SKM-1 treated with dmso at 0.1 percent for 144 hours (cell line): ENCODE measurements at regions not wholly inside any gene's neighbourhood (a gene's known extent, or its start where the extent isn't known, plus 50 kb on each side); places are given as distances from the start of the nearest gene placed in this dataset.

Experiments used
- DNase-seq: peaks from one replicate; lab custom pipeline; 2025; ENCODE audit not compliant: unreplicated experiment; lab: John Stamatoyannopoulos, UW

DNA sequence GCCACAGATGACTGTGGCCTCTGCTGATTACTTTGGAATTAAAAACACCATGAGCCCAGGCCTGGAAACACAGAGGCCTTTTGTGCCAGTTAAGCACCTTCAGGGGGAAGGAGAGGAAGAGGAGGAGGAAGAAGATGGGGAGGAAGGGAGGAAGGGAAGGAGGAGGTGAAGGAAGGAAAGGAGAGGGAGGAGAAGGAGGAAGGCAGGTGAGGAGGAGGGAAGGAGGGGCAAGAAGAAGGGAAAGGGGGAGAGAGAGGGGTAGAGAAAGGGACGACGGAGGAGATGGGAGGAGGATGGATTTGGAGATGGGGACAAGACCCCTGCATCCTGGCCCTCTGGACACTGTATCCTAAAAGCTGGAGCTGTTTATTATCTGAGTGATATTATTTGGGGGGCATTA, 231.0 kb downstream of the UQCRFS1 start:
- no peak for DNase-seq

DNA sequence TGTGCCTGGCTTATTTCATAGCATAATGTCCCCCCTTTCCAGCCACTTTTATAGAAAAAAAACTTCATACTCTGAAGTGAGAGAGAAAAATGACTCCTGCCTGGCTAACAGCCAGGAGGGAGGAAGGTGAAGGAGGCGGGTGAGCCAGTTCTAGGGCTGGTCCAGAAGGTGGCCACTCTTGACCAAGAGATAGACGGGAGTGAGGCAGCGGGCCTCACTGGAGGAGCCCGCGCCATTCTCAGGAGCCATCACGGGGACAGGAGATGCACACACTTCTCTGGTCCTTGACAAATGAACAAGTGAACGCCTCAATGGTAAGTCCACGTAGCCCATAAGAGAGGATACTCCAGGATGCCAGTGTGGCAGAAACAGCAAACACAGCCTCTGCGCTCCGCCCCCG, 231.4 kb downstream of the UQCRFS1 start:
- DNase-seq, result no peak

DNA sequence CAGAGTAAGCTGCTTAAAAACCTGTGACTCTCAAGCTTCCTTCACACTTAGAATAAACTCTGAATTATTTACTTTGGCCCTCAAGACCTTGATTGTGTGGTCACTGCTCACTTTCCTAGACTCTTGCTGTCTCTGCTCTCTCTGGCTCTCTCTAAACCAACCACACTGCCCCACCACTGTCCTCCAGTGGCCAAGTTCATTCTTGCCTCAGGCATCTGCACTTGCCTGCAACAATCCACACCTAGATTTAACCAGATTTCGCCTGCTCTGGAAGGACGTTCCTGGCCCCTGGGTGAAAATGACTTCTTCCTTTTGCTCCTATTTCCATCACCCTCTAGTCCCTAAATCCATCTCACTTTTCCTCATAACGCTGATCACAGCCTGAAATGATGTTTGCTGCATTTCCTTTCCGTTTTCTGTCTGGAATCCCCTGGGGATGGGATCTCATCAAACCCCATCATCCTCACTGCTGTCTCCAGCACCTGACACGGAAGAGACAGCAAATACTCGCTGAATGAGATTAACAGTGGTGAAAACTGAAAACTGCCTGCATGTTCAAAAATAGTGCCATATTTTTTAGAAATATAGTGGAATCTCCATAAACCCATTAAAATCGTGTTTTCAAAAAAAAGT, 232.6 kb downstream of the UQCRFS1 start:
- DNase-seq, result no peak

DNA sequence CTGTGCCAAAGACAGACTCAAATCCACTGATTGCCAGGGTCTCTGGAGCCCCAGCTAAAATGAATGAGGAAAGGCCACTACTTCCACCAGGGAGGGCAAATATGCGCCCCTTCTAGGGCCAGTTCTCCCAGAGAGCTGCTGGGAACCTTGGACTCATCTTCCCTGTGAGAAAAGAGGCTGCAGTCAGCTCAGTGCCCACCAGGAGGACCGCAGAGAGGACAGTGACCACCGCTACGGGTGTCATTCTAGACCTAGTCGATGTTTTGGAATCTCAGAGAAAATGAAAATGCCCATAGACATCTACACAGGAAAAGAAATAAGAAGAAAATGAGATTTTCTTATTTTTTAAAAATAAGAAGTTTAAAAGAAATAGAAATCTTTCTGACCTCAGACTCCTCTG, 235.1 kb downstream of the UQCRFS1 start:
- no peak for DNase-seq

DNA sequence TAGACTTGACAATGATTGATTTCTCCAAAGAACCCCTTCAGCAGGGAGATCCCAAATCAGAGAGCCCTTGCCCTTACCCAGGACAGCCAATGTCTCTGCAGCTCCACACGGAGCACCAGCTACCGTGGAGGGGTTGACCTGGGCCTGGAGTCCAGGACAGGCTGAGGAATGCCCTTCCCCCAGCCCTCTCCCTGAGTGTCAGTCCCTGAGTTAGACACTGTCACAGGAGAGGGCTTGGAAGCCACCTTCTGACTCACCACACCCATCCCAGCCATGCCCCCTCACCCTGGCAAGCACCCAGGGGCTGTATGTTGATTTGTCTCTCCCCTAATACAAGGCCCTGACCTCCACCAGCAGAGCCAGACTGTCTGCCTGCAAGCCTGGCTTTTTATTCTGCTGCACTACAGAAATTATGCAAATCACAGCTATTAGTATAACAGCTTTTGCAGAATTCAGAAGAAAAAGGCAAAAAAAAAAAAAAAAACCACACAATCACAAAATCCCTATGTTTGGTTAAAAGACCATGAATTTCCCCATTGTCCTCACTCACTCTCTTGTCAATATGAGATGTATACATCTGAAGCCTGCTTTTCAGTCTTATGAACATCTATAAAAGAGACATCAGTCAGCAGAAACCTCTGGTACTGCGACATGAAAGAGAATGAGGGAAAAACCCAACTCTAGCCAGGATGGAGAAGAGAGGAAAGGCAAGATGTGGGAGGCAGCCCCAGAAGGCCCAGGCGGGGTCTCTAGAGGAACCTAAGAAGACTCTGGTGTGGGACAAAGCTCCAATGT, 240.7 kb downstream of the UQCRFS1 start:
- no peak for DNase-seq

DNA sequence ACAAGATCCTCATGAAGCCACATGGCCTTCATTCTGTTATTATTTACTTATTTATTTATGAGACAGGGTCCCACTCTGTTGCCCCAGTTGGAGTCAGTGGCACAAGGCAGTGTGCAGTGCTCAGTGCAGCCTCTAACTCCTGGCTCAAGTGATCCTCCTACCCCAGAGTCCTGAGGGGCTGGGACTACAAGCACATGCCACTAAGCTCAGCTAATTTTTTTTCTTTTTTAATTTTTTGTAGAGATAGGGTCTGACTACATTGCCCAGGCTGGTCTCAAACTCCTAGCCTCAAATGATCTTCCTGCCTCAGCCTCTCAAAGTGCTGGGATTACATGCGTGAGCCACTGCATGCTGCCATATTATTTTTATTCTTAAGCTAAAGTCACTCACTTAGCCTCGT, 241.4 kb downstream of the UQCRFS1 start:
- DNase-seq, result no peak

DNA sequence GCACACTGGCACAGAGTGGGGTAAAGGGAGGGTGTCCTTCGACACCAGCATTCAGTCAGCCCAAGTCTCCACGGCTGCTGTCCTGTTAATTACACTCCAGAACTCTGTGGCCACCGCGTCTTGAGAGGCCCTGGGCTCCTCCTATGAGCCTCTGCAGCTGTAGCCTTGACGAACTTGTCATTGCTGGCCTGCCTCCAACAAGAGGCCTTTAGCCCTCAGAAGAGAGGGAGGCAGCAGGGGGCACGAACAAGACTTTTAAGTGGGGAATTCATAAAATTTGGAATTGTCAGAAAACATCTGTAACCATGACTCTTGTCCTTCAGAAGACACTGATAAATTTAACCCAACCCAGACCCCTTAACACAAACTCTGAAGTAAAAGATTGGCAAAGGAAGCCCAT, 241.9 kb downstream of the UQCRFS1 start:
- no peak for DNase-seq

DNA sequence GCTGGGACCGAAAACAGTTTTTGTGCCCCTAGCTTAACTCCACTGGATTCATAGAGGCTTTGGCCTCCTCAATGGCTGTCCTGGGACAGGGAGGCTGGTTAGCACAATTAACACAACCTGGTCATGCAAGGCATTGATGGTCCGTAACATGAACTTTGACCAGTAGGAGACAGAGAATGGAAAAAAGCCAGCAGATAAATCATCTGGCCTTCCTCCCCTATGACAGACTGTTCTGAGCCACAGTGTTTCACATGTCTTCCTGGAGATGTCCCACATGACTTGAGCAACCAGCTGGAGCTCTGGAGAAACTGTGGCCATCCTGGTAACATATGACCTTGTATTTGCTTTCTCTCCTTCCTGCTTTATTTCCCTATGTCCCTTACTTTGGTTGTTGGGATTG, 244.2 kb downstream of the UQCRFS1 start:
- no peak for DNase-seq

DNA sequence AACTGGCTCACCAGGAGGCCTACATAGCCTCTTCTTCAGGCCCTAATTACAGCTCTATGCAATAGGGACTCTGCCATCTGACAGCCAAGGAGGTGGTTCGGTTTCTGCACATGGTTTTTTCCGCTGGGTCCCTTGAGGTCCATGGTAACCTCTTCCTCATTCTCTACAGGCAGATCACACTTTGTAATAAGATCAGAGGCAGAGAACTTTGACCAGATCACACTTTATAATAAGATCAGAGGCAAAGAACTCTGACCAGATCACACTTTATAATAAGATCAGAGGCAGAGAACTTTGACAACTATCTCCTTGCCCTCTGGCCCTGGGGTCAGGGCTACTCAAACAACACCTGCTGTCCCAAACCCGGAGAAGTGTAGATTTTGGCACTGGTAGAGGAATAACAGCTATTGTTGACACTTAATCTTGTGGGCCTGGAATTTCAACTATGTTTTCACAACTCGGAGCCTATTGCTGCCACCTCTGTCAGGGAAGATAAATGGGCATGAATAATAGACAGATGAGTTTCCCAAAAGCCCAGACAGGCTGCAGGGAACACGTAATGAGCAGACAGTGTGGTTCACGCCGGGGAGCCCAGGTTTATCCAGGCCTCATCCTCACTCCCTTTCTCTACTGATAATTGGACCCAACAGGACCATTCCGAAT, 246.1 kb downstream of the UQCRFS1 start:
- no peak for DNase-seq

DNA sequence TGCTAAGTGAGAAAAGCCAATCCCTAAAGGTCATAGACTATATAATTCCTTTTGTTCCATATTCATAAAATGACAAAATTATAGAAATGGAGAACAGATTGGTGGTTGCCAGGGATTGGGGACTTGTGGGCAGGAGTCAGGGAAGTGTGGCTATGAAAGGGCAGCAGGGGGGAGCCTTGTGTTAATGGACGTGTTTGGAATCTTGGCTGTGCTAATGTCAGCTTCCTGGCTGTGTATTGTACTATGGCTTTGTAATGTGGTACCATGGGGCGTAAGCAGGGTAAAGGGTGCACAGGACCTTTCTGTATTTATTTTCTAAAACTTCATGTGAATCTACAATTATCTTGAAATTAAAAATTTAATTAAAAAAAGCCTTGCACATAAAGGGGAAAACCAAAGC, 248.5 kb downstream of the UQCRFS1 start:
- DNase-seq, result no peak

DNA sequence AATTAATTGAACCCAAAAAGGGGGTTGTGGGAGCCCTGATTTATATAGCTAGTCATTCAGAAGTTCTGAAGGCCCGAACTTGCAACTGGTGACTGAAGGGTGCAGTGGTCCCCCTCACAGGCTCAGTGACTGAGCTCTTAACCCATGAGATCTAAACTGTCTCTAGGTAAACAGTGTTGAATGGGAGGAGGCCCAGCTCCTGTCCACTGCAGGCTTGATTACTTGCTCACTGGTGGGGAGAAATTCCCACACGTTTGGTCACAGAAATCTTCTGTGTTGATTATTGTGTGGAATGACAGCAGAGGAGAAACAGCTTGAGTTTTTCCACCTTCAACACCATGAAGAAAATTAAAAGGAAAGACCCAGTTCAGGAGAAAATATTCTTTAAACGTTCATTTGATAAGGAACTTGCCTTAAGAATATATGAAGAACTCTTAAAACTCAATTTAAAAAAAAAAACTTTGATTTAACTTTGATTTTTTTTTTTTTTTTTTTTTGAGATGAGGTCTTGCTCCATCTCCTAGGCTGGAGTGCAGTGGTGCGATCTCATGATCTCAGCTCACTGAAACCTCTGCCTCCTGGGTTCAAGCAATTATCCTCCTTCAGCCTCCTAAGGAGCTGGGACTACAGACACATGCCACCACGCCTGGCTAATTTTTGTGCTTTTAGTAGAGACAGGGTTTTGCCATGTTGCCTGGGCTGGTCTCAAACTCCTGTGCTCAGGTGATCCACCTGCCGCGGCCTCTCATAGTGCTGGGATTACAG, 249.3 kb downstream of the UQCRFS1 start:
- DNase-seq, result no peak

DNA sequence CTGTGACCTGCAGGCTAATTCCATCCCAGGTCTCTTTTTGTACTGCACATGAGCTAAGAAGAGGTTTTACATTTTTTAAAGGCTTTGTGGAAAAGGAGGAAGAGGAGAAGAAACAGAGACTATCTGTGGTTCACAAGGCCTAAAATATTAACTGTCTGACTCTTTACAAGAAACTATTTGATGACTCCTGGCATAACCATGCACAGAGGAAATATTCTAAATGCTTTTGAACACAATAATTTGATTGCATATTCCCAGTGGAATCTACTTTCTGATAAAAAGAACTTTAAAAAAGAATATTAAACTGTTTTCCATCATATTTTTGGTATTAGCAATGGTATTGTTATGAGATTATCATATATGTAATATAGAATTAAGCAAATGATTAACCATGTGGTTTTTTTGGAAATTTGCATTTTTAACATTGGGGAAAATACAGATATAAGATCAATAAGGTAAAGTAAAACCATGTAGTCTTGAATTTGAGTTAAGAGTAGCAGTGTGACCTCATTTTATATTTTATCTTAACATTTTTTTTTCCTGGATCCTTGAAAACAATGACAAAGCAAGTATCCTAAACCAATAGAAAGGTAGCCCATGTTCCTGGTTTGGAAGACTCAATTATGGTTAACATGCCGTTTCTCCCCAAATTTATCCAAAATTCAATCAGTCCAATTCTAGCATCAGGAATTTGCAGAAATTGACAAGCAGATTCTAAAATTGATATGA, 251.0 kb downstream of the UQCRFS1 start:
- DNase-seq, result no peak

DNA sequence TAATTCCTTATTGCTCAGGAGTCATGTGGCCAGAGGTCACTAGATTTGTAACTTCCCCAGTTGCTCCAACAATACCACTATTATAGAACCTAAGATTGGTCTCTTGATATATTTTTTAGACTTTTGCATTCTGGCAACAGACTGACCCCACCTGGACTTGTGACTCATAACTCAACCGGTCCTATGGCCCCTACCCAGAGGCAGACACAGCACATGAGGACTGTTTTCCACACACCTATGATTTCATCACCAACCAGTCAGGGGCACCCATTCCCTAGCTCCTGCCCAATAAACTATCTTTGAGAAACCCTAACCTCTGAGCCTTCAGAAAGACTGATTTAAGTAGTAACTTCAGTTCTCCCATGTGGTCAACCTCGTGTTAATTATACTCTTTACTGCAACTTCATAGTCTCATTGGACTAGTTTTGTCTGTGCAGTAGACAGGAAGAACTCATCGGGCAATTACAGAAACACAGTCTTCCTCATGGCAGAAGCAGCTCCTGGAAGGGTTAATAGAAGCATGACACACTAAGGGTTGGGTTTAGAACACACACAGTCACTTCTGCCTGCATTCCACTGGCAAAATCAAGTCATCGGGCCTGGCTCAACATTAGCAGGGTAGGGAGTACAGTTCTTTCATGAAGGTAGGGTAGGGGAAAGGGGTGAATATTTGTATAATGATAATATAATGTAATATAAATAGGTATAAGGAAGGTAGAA, 251.8 kb downstream of the UQCRFS1 start:
- DNase-seq, result no peak

DNA sequence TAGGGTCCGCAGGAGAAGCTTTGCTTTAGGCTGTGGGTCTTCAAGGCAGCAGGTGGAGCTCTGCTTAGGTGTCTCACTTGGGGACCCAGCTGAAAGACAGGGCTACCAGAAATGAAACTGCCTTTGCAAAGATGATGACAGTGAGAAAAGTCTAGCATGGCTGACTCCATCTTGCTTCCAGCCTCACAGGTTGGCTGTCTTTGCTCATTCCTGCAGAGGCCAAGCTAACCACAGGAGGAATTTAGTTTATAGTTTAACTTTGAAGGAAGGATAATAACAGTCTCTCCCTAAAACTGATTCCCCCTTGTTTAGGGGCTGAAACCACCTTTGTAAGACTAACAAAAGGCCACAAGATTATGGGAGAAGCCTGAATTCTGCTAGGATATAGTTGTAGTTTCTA, 252.4 kb downstream of the UQCRFS1 start:
- DNase-seq, result no peak

DNA sequence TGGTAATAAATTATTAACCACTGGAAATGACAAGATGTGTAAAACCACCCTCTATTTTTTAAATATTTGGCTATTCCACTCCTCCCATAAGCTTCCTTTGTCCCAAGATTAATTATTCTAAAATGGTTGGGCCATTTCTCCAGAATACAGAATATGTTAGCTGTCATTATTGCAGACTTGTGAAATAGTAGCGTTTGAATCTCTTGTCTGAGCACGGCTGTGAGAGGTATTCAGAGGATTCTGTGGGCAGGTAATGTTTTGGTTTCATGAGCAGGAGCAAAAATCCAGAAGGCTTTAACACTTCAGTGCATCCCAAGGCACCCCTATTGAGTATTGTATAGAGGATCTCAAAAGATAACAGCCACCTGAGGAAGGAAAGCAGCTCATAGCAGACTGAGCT, 256.0 kb downstream of the UQCRFS1 start:
- DNase-seq, result no peak

DNA sequence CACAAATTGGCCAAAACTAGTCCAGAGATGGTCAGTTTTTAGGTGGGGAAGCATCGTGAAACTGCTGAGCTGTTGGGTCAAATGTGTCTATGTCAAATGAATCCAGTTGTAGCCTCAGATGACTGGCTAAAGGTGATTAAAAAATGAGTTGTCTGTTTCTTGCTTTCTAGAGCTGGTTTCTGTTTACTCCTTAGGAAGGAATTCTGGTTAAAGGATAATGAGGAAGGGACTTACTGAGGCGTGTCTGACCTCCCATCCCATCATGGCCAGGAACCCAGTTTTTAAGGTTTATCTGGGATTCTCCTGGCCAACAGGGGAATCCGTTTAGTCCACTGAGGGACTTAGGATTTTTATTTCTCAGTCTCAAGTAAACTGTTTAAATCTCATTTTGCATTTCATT, 256.5 kb downstream of the UQCRFS1 start:
- no peak for DNase-seq

DNA sequence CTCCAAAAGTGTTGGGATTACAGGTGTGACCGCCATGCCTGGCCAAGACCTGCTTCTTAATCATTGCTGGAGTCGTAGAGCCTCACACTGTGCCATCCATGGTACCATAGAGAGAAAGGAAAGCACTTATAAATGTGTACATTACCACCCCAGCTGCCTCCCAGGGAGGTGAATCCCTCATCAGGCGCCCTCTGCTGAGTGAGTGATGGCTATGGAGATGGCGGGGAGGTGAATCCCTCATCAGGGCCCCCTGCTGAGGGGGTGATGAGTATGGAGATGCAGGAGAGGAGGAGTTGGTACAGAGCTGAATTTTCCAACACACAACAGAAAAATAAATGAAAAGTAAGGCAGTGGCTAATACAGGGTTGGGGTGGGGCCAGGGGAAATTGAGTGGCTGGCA, 263.4 kb downstream of the UQCRFS1 start:
- no peak for DNase-seq

DNA sequence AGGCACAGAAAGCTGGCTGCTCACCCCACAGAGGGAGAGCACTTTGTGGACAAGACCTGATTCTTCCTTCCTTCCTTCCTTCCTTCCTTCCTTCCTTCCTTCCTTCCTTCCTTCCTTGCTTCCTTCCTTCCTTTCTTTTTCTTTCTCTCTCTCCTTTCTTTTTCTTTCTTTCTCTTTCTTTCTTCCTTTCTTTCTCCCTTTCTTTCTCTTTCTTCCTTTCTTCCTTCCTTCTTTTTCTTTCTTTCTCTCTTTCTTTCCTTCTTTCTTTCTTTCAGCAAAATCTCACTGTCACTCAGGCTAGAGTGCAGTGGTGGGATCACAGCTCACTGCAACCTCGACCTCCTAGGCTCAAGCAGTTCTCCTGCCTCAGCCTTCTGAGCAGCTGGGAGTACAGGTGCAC, 263.9 kb downstream of the UQCRFS1 start:
- no peak for DNase-seq

DNA sequence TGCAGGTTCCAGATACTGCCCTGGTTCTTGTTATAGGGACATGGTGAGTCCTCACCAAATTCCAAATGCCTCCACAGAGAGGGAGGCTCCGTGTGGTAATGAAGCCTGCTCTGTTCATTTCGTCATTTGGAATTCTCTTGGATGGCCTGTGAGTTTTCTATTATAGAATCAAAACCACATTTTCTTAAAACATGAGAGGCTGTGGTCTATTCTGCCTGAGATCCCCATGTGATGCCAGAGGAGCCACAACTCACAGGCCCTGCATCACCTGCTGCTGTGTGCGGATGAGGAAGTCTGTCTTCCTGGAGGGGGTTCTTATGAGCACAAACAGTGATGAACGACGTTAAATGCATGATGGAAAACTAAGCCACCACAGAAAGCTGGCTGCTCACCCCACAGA, 264.4 kb downstream of the UQCRFS1 start:
- no peak for DNase-seq

DNA sequence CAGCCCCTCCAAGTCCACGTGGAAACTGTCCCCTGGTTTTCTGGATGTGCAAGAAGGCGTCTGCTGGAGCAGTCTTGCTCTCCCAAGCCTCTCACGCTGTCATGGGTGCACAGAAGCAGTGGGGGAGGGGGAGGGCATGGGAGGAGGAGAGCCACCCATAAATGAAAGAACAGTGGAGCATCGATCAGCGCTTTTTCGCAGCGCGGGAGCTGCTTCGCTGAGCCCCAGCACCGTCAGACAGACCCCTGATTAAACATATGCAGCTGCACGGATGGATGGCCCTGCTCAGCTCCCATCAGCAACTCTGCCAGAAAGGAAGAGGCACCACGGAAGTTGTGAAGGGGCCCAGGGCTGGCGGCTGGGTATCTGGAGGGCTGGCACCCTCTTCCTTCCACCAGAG, 264.9 kb downstream of the UQCRFS1 start:
- DNase-seq, result no peak
